CD4-positive, alpha-beta T cell treated with Interleukin-1 beta for 1 hour (primary cell): ENCODE measurements at regions not wholly inside any gene's neighbourhood (a gene's known extent, or its start where the extent isn't known, plus 50 kb on each side); places are given as distances from the start of the nearest gene placed in this dataset.
A peak's percentile ranks its signal among the peaks of the same experiment; 100 is the strongest.

Experiments
- DNase-seq, 2 donors: peaks; one replicate each; pipeline ENCODE4 v3.0.0-alpha.2; 2020 to 2022

DNA sequence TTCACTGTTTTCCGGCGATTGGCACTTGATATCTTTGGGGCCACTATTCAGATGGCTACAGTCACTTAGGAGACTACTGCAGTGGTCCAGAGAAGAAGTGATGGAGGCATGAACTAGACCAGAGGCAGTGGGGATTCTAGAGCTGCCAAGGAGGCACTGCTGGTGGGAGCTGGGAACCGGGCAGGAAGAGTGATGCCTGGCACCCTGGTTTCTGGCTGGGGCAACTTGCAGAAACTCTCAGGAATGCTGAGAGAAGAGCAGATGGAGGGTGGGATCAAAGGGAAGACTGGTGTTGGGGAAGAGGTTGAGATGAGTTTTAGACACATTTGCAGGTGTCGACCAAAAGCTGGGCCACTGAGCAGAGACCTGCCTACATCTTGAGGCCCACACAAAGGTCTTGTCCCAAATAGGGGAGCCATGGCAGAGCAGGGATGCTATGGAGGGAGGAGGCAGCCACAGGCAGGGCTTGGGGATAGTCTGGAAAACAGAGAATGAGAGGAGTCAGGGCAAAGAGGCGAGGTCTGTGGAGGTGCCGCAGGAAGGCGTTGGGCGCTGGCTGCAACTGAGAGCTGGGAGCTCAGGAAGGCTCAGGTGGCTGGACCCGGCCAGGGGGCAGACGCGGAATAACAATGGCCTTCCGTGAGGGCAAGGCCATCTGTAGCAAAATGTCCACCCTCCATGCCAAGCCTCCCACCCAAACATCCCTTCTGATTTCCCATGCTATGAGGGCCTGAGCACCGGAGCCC, 118.9 kb downstream of the TOMM20 start:
- no peak for DNase-seq

- no peak for DNase-seq
These were observed 119.6 kb downstream of the TOMM20 start for GRCh38 chr1:235009074-235009473.

DNA sequence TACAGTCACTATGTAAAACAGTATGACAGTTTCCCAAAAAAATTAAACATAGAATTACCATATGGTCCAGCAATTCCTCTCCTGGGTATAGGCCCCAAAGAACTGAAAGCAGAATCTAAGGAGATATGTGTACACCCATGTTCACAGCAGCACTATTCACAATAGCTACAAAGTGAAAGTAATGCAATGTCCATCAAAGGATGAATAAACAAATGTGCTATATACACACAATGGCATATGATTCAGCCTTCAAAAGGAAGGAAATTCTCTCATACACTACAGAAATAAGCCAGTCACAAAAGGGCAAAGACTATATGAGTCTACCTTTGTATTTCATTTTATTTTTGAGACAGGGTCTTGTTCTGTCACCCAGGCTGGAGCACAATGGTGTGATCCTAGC, 120.4 kb downstream of the TOMM20 start:
- DNase-seq = no peak

DNA sequence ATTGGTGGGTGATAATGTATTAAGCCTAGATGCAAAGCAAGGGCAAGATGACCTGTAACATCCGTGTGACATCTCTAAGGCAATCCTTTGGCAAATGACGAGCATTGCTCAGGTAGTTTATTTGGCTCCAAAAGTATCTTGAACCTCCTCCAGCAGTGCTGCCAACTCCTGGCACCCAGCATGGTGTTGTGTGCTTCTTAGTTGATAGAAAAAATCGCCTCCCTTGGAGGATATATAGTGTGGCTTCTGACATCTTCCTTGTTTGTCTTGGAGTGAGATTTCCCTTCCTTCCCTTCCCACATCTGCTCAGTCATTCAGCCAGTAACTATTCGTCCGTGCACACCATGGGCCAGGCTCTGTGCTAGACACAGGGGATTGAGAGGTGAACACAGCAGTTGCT, 121.8 kb downstream of the TOMM20 start:
- DNase-seq = no peak

- DNase-seq = no peak
These were observed 122.4 kb downstream of the TOMM20 start for GRCh38 chr1:235006132-235006721.

DNA sequence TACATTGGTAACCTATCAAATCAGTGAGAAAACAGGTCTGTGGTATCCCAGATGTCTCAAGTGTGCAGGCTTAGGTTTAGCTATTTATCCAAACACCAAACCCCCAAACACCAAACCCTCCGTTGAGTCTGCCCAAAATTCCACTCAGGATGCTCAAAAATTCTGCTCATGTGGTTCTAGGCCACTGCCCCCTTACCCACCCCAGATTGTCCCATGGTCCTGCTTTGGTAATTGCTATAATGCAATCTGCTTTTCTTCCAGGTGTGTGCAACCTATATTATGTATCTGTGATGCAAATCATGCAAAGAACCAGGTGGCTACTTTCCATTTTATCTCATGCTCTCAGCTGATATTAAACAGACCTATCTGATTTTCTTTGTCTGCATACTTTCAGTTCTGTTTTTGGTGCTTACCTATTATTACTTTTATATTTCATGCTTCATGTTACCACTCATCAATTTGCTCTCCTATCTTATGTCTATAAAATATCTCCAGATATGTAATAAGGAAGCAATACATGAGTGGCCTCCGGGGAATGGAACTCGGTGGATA, 123.7 kb downstream of the TOMM20 start:
- DNase-seq = no peak

- no peak for DNase-seq
These were observed 124.4 kb downstream of the TOMM20 start for GRCh38 chr1:235004276-235004675.

DNA sequence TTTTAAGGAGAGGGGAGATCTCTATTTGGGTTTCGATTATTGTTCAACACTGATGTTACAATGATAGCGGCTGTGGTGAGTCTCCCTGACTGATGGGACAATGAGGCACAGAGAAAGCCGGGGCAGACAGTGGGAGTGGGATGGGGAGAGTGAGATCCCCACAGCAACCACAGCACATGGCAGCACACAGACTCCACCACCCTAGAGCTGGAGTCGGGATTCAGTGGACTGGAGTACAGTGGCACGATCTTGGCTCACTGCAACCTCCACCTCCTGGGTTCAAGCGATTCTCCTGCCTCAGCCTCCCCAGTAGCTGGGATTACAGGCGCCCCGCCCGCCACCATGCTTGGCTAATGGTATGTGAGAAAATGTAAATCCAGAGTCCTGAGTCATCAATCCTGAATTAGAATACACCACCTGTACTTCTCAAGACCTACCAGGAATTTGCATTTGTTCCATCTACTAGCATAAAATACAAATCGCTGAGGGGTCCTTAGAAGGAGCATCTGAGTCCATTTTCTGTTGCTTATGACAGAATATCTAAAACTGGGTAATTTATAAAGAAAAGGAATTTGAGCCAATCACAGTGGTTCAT, 125.8 kb downstream of the TOMM20 start:
- DNase-seq = no peak

- DNase-seq = no peak
These were observed 129.1 kb downstream of the TOMM20 start for GRCh38 chr1:234999513-234999940.

- no peak for DNase-seq
These were observed 130.5 kb downstream of the TOMM20 start for GRCh38 chr1:234997896-234998741.

GRCh38 chr1:234997201-234997895, 131.3 kb downstream of the TOMM20 start:
- peak in 1 of 2 donors; percentile 48 for DNase-seq

DNA sequence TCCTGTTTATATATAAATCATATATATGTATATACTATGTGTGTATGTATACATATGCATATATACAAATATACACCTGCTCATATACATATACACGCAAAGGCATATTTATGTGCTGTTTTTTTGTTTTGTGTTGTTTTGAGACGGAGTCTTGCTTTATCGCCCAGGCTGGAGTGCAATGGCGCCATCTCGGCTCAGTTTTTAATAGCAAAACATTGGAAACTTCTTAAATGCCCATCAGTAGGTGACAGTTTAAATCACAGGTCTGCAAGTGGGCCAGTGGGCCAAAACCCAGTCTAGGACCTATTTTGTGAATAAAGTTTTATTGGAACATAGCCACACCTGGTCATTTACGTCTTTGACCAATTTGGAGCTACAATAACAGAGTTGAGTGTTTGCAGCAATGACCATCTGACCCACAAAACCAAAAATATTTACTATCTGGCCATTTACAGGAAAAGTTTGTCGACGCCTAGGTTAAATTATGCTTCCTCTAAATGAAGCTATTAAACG, 132.3 kb downstream of the TOMM20 start:
- DNase-seq = no peak

DNA sequence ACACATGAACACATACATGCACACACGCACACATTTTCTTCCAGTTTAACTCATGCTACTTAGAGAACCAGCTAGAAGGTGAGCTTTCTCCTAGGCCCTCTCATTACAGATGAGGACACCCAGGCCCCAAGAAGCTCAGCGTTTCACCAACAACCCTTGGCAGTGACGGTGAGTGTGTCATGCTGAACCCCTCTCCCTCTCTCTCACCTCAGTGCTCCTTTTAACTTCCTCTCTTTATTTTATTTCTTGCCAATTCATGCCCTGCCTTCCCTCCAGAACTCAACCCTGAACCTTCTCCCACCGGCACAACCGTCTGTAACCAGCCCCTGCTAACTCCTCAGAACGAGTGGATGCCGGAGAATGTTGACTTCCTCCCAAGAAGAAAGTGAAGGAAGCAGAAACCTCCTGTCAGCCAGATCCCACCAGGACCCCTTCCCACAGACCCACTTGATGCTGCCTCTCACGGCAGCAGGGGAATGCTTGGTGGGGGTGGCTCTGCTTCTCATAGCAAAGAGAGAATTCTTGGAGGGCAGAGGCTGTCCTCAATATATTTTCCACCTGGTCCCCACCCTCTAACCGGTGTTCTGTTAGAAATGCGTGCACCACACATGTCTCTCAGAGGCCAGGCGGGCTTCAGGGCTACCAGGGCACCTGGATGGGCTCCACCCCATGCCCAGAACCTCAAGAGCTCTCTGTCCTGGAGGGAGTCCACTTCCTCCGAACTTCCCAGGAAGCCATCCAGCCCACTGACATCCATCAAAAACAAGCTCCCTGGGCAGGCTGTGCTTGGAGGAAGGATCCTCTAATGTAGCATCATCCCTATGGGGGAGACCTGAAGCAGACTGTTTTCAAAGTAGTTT, 134.0 kb downstream of the TOMM20 start:
- DNase-seq = no peak

DNA sequence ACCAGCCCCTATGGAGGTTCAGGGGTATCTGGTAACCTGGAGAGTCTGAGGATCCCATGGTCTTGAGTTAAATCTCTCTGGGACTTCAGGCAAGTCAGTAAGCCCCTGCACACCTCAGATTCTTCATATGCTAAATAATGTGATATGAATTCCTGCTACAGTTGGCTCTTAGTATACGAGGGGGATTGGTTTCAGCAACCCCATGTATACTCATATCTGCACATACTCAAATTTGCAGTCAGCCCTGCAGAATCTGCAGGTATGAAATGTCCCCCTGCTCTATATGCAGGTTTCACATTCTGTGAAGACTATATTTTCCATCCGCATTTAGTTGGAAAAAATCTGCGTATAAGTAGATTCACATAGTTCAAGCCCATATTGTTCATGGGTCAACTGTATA, 136.6 kb downstream of the TOMM20 start:
- no peak for DNase-seq

GRCh38 chr1:234990874-234991801, 137.5 kb downstream of the TOMM20 start:
- DNase-seq = no peak

DNA sequence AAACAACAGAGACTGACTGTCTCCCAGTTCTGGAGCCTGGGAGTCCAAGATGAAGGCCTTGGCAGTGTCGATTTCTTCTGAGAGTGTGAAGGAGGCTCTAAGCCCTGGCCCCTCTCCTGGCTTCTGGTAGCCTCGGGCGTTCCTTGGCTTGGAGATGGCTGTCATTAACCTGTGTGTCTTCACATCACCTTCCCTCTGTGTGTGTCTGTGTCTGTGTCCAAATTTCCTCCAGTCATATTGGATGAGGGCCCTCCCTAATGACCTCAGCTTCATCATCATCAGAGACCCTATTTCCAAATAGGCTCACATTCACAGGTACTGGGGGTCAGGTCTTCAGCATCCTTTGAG, 138.3 kb downstream of the TOMM20 start:
- no peak for DNase-seq

DNA sequence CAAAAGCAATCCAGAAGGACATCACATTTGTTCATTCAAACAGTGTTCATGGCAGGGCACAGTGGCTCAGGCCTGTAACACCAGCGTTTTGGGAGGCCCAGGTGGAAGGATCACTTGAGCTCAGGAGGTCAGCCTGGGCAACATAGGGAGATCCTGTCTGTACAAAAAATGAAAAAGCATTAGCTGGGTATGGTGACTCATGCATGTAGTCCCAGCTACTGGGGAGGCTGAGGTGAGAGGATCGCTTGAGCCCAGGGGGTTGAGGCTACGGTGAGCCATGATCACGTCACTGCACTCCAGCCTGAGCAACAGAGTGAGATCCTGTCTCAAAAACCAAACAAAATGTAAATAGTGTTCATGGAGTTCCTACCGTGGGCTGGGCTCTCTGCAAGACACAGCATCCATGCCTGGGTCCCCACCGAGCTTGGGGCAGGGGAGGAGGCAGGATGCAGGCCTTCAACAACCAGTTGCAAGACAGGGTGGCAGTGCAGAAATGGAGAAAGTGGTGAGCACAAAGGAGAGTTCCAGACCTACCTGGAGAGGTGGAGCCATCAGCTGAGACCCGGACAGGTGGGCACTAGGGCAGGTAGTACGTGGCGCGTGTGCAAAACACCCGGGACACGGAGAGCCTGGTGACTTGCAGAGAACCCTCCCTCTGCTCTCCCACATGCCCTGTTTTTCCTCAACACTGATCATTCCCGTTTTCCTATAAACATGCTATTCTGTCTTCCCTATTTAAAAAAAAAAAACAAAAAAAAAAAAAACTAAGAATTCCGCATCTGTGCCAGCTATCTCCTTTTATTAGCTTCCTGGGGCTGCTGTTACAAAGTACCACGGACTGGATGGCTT, 138.9 kb downstream of the TOMM20 start:
- DNase-seq = no peak

DNA sequence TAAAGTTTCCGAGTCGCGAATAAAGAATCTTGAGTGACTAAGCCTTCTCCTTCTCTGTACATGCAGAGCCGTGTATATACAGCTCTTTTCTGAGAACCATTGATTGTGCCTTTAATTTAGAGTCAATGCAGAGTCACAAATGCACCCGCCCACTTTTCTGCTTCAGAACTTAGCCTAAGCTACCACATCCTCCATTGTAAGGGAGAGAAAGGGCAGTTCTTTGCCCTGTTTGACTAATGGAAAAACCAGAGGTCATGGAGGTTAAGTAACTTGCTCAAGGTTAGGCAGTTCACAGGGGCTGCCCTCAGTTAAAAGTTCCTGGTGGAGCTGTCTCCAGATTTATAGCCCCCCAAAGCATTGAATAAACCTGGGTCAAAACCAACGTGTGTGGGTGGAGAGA, 139.6 kb downstream of the TOMM20 start:
- DNase-seq = no peak

GRCh38 chr1:234988536-234988935, 140.1 kb downstream of the TOMM20 start:
- no peak for DNase-seq
